GM10266 (cell line): ENCODE measurements at regions not wholly inside any gene's neighbourhood (a gene's known extent, or its start where the extent isn't known, plus 50 kb on each side); places are given as distances from the start of the nearest gene placed in this dataset.

Source experiments
- DNase-seq: peaks from one replicate; pipeline ENCODE4 v3.0.0; 2012; ENCODE audit errors: extremely low spot score
- CTCF ChIP-seq: IDR thresholded peaks from 2 replicates; pipeline ENCODE4 v1.5.1; 2012; ENCODE audit warnings: mild to moderate bottlenecking, low read depth; ENCODE audit not compliant: control insufficient read depth, insufficient read depth; ENCODE audit errors: missing control alignments

GRCh38 chr17:65393514-65393913 is 167.9 kb downstream of the AXIN2 start:
- no peak for DNase-seq
- no peak for TF ChIP-seq CTCF

- no peak for TF ChIP-seq CTCF
- DNase-seq: no peak
Measured at GRCh38 chr17:65389949-65390348, 171.5 kb downstream of the AXIN2 start.

- TF ChIP-seq CTCF: no peak
- DNase-seq: no peak
Measured at GRCh38 chr17:65389426-65389825, 172.0 kb downstream of the AXIN2 start.

GRCh38 chr17:65388911-65389310 is 172.5 kb downstream of the AXIN2 start:
- DNase-seq: no peak
- no peak for TF ChIP-seq CTCF

GRCh38 chr17:65387322-65387721 is 174.1 kb downstream of the AXIN2 start:
- no peak for DNase-seq
- TF ChIP-seq CTCF: no peak

- no peak for DNase-seq
- TF ChIP-seq CTCF: no peak
Measured at GRCh38 chr17:65385726-65386125, 175.7 kb downstream of the AXIN2 start.

- no peak for TF ChIP-seq CTCF
- DNase-seq: no peak
Measured at GRCh38 chr17:65385071-65385470, 176.4 kb downstream of the AXIN2 start.
